CD14-positive monocyte (primary cell): ENCODE measurements at regions not wholly inside any gene's neighbourhood (a gene's known extent, or its start where the extent isn't known, plus 50 kb on each side); places are given as distances from the start of the nearest gene placed in this dataset.

Source experiments
- DNase-seq, 3 donors: peaks; one replicate each; pipeline ENCODE4 v3.0.0-alpha.2; 2011 to 2022
- H2AFZ ChIP-seq: 2 replicates; pipeline ENCODE4 v1.6.0; 2012; ENCODE audit warnings: mild to moderate bottlenecking, low read depth, low read length, inconsistent platforms; ENCODE audit not compliant: insufficient read depth, poor library complexity, severe bottlenecking
- H3K27ac ChIP-seq, 2 donors: 1 replicate in 1 of 2; 2 replicates in 1 of 2; pipeline ENCODE4 v1.5.1; 2012 to 2013; ENCODE audit warnings: low read length in 2 of 2, control low read depth in 1 of 2, inconsistent platforms in 1 of 2, low read depth in 1 of 2, mild to moderate bottlenecking in 1 of 2
- H3K27me3 ChIP-seq, 2 donors: one replicate each; pipeline versions ENCODE4 v1.6.0 to v1.6.1; 2011 to 2013; ENCODE audit warnings: low read length in 2 of 2; ENCODE audit not compliant: control insufficient read depth in 2 of 2, insufficient read depth in 2 of 2
- H3K36me3 ChIP-seq, 2 donors: replicated peaks in 1 of 2; 1 replicate in 1 of 2; 2 replicates in 1 of 2; pipeline versions ENCODE4 v1.5.1 to v1.6.1; 2012 to 2013; ENCODE audit warnings: low read length in 2 of 2, control low read depth in 1 of 2, inconsistent platforms in 1 of 2, mild to moderate bottlenecking in 1 of 2; ENCODE audit not compliant: insufficient read depth in 2 of 2, control insufficient read depth in 1 of 2
- H3K4me1 ChIP-seq, 2 donors: 1 replicate in 1 of 2; 2 replicates in 1 of 2; pipeline versions ENCODE4 v1.5.1 to v1.6.1; 2012 to 2013; ENCODE audit warnings: low read length in 2 of 2, control low read depth in 1 of 2, inconsistent platforms in 1 of 2, mild to moderate bottlenecking in 1 of 2, moderate library complexity in 1 of 2; ENCODE audit not compliant: insufficient read depth in 2 of 2, control insufficient read depth in 1 of 2
- H3K4me2 ChIP-seq: replicated peaks from 2 replicates; pipeline ENCODE3; 2012; ENCODE audit warnings: low read length, moderate library complexity, mild to moderate bottlenecking; ENCODE audit not compliant: poor library complexity, severe bottlenecking; ENCODE audit errors: extremely low read depth
- H3K4me3 ChIP-seq, 3 experiments: fragments of 200-600 bp in 1 of 3; sonication (generic) in 1 of 3; replicated peaks in 1 of 3; 1 replicate in 2 of 3; 2 replicates in 1 of 3; pipeline ENCODE4 v1.5.1; 2011 to 2013; ENCODE audit warnings: low read length in 3 of 3, mild to moderate bottlenecking in 3 of 3, control low read depth in 2 of 3, low read depth in 2 of 3, inconsistent platforms in 1 of 3, moderate library complexity in 1 of 3
- H3K79me2 ChIP-seq: 2 replicates; pipeline ENCODE4 v1.6.0; 2012; ENCODE audit warnings: mild to moderate bottlenecking, control low read depth, inconsistent platforms, low read length, moderate library complexity; ENCODE audit not compliant: insufficient read depth
- H3K9ac ChIP-seq: 2 replicates; pipeline ENCODE4 v1.6.0; 2017; ENCODE audit warnings: low read length, mild to moderate bottlenecking; ENCODE audit not compliant: insufficient read depth, poor library complexity, severe bottlenecking
- H3K9me3 ChIP-seq, 2 donors: replicated peaks in 1 of 2; 1 replicate in 1 of 2; 2 replicates in 1 of 2; pipeline versions ENCODE4 v1.5.1 to v1.6.1; 2012 to 2013; ENCODE audit warnings: low read length in 2 of 2, control low read depth in 1 of 2; ENCODE audit not compliant: control insufficient read depth in 1 of 2, insufficient read depth in 1 of 2
- H4K20me1 ChIP-seq: 2 replicates; pipeline ENCODE4 v1.6.0; 2012; ENCODE audit warnings: mild to moderate bottlenecking, low read length, control low read depth, moderate library complexity; ENCODE audit not compliant: insufficient read depth
- H3K27ac Mint-ChIP-seq, 7 donors: one replicate each; pipeline ENCODE4 v1.8.0; 2020; ENCODE audit warnings: mild to moderate bottlenecking in 7 of 7, mixed read lengths in 7 of 7, moderate library complexity in 6 of 7, inconsistent platforms in 2 of 7
- H3K27me3 Mint-ChIP-seq, 3 donors: one replicate each; pipeline ENCODE4 v1.8.0; 2021 to 2022; ENCODE audit warnings: low read depth in 3 of 3, mild to moderate bottlenecking in 3 of 3, mixed read lengths in 3 of 3, moderate library complexity in 3 of 3, inconsistent platforms in 1 of 3
- H3K36me3 Mint-ChIP-seq, 2 donors: one replicate each; pipeline ENCODE4 v1.8.0; 2020; ENCODE audit warnings: mixed read lengths in 2 of 2, inconsistent platforms in 1 of 2, mild to moderate bottlenecking in 1 of 2
- H3K4me1 Mint-ChIP-seq: one replicate; pipeline ENCODE4 v1.8.0; 2020; ENCODE audit warnings: mild to moderate bottlenecking, mixed read lengths
- H3K4me3 Mint-ChIP-seq, 2 donors: one replicate each; pipeline ENCODE4 v1.8.0; 2020; ENCODE audit warnings: mild to moderate bottlenecking in 2 of 2, mixed read lengths in 2 of 2, moderate library complexity in 1 of 2
- H3K9me3 Mint-ChIP-seq, 7 donors: one replicate each; pipeline ENCODE4 v1.8.0; 2020 to 2022; ENCODE audit warnings: mixed read lengths in 7 of 7, mild to moderate bottlenecking in 6 of 7, moderate library complexity in 6 of 7, inconsistent platforms in 2 of 7
- WGBS: methylation state at CpG from one replicate; pipeline ENCODE4 v1.1.5; 2013; ENCODE audit warnings: missing lambda C conversion rate; ENCODE audit not compliant: insufficient coverage; 5-methylcytosine and 5-hydroxymethylcytosine counted together
- intact Hi-C, 2 donors: fragments of 100-400 bp; cut with micrococcal nuclease; formaldehyde crosslinking; loops; one replicate each; pipeline versions ENCODE4 v1.15.0 to v1.15.1; 2023
- TF ChIP-seq, protein P1 (sequence below): fragments of 200-600 bp; IDR thresholded peaks from one replicate; pipeline ENCODE4 v1.8.0; 2022; ENCODE audit warnings: antibody characterized with exemption, mild to moderate bottlenecking

- no peaks in the 10 kb centered on the region for H3K9me3 ChIP-seq
- no peak overlapping the region for H3K9ac ChIP-seq
- H3K4me2 ChIP-seq, result no peak overlapping the region
- no peak for DNase-seq
- Mint-ChIP-seq H3K9me3 (peaks cover 0 to 4% (median 0%) of the 10 kb centered on the region in 7 donors), H3K36me3 (no peaks in the 10 kb centered on the region), H3K4me1 (no peaks in the 10 kb centered on the region), H3K4me3 (no peak overlapping the region), H3K27ac (no peak overlapping the region), H3K27me3 (no peaks in the 10 kb centered on the region)
- no CpG with 5 or more reads among the region's 1 CpG for WGBS
- H3K27me3 ChIP-seq, result no peaks in the 10 kb centered on the region
- intact Hi-C loops, result no loop called here
- no peak overlapping the region for H2AFZ ChIP-seq
- TF ChIP-seq, protein P1, sequence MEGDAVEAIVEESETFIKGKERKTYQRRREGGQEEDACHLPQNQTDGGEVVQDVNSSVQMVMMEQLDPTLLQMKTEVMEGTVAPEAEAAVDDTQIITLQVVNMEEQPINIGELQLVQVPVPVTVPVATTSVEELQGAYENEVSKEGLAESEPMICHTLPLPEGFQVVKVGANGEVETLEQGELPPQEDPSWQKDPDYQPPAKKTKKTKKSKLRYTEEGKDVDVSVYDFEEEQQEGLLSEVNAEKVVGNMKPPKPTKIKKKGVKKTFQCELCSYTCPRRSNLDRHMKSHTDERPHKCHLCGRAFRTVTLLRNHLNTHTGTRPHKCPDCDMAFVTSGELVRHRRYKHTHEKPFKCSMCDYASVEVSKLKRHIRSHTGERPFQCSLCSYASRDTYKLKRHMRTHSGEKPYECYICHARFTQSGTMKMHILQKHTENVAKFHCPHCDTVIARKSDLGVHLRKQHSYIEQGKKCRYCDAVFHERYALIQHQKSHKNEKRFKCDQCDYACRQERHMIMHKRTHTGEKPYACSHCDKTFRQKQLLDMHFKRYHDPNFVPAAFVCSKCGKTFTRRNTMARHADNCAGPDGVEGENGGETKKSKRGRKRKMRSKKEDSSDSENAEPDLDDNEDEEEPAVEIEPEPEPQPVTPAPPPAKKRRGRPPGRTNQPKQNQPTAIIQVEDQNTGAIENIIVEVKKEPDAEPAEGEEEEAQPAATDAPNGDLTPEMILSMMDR, result no peak
- H3K27ac ChIP-seq, result no peak overlapping the region
- H4K20me1 ChIP-seq, result no peaks in the 10 kb centered on the region
- H3K4me1 ChIP-seq, result no peaks in the 10 kb centered on the region
- H3K4me3 ChIP-seq, result no peak overlapping the region
- H3K36me3 ChIP-seq, result no peaks in the 10 kb centered on the region
- H3K79me2 ChIP-seq, result no peaks in the 10 kb centered on the region
Observed at GRCh38 chr9:31674264-31674663, 710.2 kb upstream of the ACO1 start.

GRCh38 chr9:31677415-31677814 is 707.0 kb upstream of the ACO1 start:
- no peaks in the 10 kb centered on the region for H3K79me2 ChIP-seq
- Mint-ChIP-seq H3K36me3 (no peaks in the 10 kb centered on the region), H3K27me3 (no peaks in the 10 kb centered on the region), H3K9me3 (peaks cover 0 to 4% (median 0%) of the 10 kb centered on the region in 7 donors), H3K27ac (no peak overlapping the region), H3K4me1 (no peaks in the 10 kb centered on the region), H3K4me3 (no peak overlapping the region)
- no peaks in the 10 kb centered on the region for H3K36me3 ChIP-seq
- H3K27ac ChIP-seq, result no peak overlapping the region
- WGBS, result no CpG with 5 or more reads among the region's 2 CpGs
- no peaks in the 10 kb centered on the region for H3K9me3 ChIP-seq
- H3K9ac ChIP-seq, result no peak overlapping the region
- no peaks in the 10 kb centered on the region for H3K27me3 ChIP-seq
- TF ChIP-seq, protein P1, result no peak
- H2AFZ ChIP-seq, result no peak overlapping the region
- no peaks in the 10 kb centered on the region for H3K4me1 ChIP-seq
- DNase-seq, result no peak
- intact Hi-C loops, result no loop called here
- H3K4me2 ChIP-seq, result no peak overlapping the region
- no peak overlapping the region for H3K4me3 ChIP-seq
- H4K20me1 ChIP-seq, result no peaks in the 10 kb centered on the region
